ENCODE measurements at regions not wholly inside any gene's neighbourhood (a gene's known extent, or its start where the extent isn't known, plus 50 kb on each side); places are given as distances from the start of the nearest gene placed in this dataset.

GRCh38 chr2:136714452-136714951 is 50.8 kb upstream of the THSD7B start:
- TF ChIP-seq CTCF (IDR thresholded peaks at IDR 0.05 in 4 of 5, conservative IDR thresholded peaks at IDR 0.05 in 1 of 5) (no peak), POLR2A (IDR thresholded peaks at IDR 0.05) (no peak)
